Activated T-helper 1 cell treated with anti-CD3 and anti-CD28 coated beads, Interleukin-12 subunit alpha, Interleukin-12 subunit beta, Interleukin-2, Interleukin-4 antibody, amounts not matched to agents 30 ng/mL and 10 ng/mL and 1 ng/mL, durations not matched to agents 14 hours and 24 hours and 36 hours (primary cell): ENCODE measurements at regions not wholly inside any gene's neighbourhood (a gene's known extent, or its start where the extent isn't known, plus 50 kb on each side); places are given as distances from the start of the nearest gene placed in this dataset.

Source experiments
- DNase-seq: peaks from one replicate; pipeline ENCODE4 v3.0.0; 2021; ENCODE audit warnings: low spot score
- H3K27ac Mint-ChIP-seq: one replicate; pipeline ENCODE4 v1.8.0; 2021; ENCODE audit warnings: mild to moderate bottlenecking, mixed read lengths
- H3K27me3 Mint-ChIP-seq: one replicate; pipeline ENCODE4 v1.8.0; 2022; ENCODE audit warnings: mild to moderate bottlenecking, moderate library complexity, mixed read lengths; ENCODE audit not compliant: insufficient read depth
- H3K36me3 Mint-ChIP-seq: one replicate; pipeline ENCODE4 v1.8.0; 2021; ENCODE audit warnings: low read depth, mixed read lengths
- H3K4me1 Mint-ChIP-seq: one replicate; pipeline ENCODE4 v1.8.0; 2021; ENCODE audit warnings: low read depth, mixed read lengths
- H3K4me3 Mint-ChIP-seq: one replicate; pipeline ENCODE4 v1.8.0; 2021; ENCODE audit warnings: mild to moderate bottlenecking, moderate library complexity, mixed read lengths
- H3K9me3 Mint-ChIP-seq: one replicate; pipeline ENCODE4 v1.8.0; 2021; ENCODE audit warnings: mixed read lengths
- intact Hi-C: fragments of 100-400 bp; cut with micrococcal nuclease; formaldehyde crosslinking; loops from one replicate; pipeline ENCODE4 v1.15.1; 2024

DNA sequence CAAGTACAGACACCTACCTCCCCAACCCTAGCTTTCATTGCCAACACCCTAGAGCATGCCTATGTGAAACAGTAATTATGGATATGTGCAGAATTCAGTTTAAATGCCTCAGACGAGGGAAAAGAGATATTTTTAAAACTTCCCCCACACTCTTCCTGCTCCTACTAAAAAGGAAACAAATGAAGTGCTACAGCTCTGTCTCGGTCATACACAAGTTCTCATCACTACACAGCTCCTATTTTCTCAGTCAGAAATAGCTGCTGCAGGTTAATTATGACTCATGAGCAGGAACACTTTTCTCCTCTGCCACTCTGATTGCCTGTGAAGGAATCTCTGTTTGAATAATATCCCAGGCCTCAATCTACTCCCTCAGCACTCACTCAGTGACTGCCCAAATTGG, 703.6 kb upstream of the FLRT2 start:
- H3K4me3 Mint-ChIP-seq = no peak overlapping the region
- H3K36me3 Mint-ChIP-seq = no peaks in the 10 kb centered on the region
- peaks cover 25% of the 10 kb centered on the region for H3K9me3 Mint-ChIP-seq
- intact Hi-C loops = no loop called here
- no peak overlapping the region for H3K27ac Mint-ChIP-seq
- H3K4me1 Mint-ChIP-seq = no peaks in the 10 kb centered on the region
- no peaks in the 10 kb centered on the region for H3K27me3 Mint-ChIP-seq
- DNase-seq = no peak

DNA sequence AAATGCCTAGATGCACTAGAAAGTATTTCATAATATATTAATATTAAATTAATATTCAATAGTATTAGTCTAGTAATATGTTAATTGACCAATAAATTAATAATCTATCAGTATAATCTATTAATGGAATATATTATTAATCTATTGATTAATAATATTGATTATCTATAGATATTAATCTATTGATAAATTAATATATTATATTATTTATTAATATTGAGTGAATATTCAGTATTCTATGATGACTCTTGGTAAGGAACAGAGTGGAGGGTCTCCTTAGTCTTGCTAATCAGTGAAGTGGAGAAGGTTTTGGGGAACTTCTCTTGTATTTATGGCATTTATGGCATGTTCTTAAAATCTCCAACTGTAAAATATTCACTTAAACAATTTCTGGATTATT, 679.3 kb upstream of the FLRT2 start:
- Mint-ChIP-seq H3K27ac (no peak overlapping the region), H3K9me3 (peaks cover 11% of the 10 kb centered on the region), H3K4me1 (no peaks in the 10 kb centered on the region), H3K36me3 (no peaks in the 10 kb centered on the region), H3K4me3 (no peak overlapping the region), H3K27me3 (no peaks in the 10 kb centered on the region)
- no peak for DNase-seq
- intact Hi-C loops = no loop called here

DNA sequence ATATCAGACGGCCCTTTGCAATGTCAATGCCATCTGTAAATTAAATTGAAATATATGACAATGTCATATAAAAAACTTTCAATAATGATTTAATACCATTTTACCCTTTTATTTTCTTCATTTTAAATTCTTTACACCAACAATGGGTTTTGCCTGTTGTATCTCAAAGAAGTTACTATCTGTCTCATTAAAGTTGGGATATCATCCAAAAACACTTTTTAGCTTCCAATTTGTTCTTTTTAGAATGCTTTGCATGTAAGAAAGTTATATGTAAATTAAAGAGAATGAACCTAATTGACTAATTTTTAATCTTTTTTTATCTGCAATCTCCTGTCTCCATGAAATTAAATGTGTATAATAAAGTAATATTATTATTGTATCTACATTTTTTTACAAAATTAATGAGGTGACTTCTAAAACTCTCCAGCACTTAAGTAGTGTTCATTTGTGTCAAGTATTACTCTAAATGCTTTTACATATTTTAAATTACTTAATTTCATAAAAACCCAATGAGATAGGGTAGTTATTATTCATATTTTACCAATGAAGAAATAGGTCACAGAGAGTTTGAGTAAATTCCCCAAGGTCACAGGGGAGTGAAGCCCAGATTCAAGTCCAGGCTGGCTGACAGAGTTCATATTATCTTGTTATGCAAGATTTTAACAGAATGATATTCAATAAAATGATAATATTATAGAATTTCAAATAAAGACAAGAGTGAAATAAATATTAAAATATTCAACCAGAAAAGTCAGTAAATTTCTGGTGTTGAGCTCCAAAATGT, 673.0 kb upstream of the FLRT2 start:
- intact Hi-C loops = no loop called here
- H3K4me3 Mint-ChIP-seq = no peak overlapping the region

DNA sequence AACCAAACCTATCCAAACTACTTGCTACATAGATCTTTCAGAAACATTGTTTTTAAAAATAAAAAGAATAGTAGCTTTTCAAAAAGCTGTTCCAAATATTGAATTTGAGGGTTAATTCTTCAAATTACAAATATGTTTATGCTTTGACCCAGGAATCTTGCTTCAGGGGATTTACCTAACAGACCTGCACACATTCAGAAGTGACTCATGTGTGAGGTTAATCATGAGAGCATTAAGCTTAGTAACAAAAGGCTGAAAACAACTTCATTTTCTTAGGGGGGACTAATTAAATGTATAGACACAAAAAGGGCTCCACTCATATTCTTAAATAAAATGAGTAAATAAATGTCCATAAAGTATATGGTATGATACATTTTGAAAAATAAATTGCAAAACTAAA, 672.4 kb upstream of the FLRT2 start:
- Mint-ChIP-seq H3K27ac (no peak overlapping the region), H3K4me1 (no peaks in the 10 kb centered on the region), H3K36me3 (no peaks in the 10 kb centered on the region), H3K27me3 (no peaks in the 10 kb centered on the region), H3K4me3 (no peak overlapping the region), H3K9me3 (peaks cover 17% of the 10 kb centered on the region)
- DNase-seq = no peak
- intact Hi-C loops = no loop called here

More for the DNA sequence above, 673.0 kb upstream of the FLRT2 start:
- no peak for DNase-seq
- Mint-ChIP-seq H3K27me3 (no peaks in the 10 kb centered on the region), H3K27ac (no peak overlapping the region), H3K9me3 (peaks cover 17% of the 10 kb centered on the region), H3K36me3 (no peaks in the 10 kb centered on the region), H3K4me1 (no peaks in the 10 kb centered on the region)

DNA sequence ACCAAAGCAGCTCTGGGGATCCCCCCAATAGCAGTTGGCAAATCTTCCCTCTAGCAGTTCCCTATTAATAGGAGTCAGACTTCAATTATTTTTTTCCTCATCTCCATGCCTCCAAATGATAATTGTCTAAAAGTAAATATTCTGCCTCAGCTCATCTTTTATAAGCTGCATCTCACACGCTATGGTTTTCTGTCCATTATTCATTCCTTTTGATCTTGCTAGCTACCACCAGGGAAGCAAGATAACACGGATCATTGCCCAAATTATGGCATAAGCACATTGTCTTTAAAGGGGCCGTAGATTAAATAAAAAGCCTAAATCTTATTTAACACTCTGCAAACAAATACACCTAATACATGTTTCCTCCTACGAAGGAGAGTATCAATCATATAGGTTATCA, 670.8 kb upstream of the FLRT2 start:
- peaks cover 13% of the 10 kb centered on the region for H3K9me3 Mint-ChIP-seq
- intact Hi-C loops = no loop called here
- H3K4me1 Mint-ChIP-seq = no peaks in the 10 kb centered on the region
- no peak for DNase-seq
- H3K4me3 Mint-ChIP-seq = no peak overlapping the region
- no peaks in the 10 kb centered on the region for H3K27me3 Mint-ChIP-seq
- H3K27ac Mint-ChIP-seq = no peak overlapping the region
- H3K36me3 Mint-ChIP-seq = no peaks in the 10 kb centered on the region

DNA sequence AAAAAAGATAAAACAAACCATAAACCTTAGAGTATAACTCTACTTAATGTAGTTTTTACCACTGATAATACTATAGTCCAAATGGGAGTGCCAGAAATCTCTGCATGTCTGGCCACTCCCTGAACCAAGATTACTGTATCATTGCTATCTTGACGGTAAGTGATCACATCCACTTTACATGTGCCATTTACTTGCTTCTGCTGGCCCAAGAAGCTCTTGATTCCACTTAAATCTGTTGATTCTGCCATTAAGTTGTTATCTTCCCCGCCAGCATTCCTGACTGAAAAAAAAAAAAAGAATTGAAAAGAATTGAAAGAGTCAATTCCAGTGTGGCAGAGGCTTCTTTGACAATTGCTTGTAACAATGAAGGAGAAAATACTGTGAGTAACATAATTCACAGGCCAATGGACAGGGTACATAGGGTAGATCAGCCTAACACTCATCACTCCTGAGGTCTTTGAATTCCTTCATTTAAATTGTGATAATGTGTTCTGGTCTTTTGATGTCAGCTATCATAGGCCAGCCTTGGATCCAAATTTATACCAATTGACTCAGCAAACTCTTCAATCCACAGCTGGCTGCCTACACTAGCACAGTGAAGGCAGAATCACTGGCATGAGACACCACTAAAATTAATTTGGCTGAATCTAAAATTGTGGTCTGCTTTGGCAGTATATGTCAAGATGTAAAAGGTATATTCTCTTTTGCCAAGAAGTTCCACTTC, 665.2 kb upstream of the FLRT2 start:
- intact Hi-C loops = no loop called here
- Mint-ChIP-seq H3K27ac (no peak overlapping the region), H3K27me3 (no peaks in the 10 kb centered on the region), H3K4me3 (no peak overlapping the region), H3K36me3 (no peaks in the 10 kb centered on the region), H3K9me3 (peaks cover 8% of the 10 kb centered on the region), H3K4me1 (no peaks in the 10 kb centered on the region)
- DNase-seq = no peak

DNA sequence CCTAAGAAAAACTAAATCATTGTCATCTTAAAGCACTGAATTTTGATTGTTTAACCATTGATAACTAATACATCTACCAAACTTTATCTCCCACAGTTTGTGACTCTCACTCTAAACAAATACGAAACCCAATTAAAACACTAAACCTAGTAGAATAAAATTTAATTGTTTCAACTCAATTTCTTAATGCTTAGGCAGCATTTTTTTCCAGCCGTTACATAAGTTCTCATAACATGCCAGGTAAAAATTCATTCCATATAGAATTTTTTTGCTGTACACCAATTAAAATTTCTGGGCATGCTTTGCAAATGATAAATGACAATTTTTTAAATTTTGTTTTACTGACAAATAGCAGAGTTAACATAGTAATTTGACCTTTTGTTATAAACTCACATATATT, 658.2 kb upstream of the FLRT2 start:
- Mint-ChIP-seq H3K36me3 (no peaks in the 10 kb centered on the region), H3K4me3 (no peak overlapping the region), H3K27me3 (no peaks in the 10 kb centered on the region), H3K27ac (no peak overlapping the region), H3K4me1 (no peaks in the 10 kb centered on the region), H3K9me3 (no peaks in the 10 kb centered on the region)
- intact Hi-C loops = no loop called here
- DNase-seq = no peak

GRCh38 chr14:84874436-84874835, 655.5 kb upstream of the FLRT2 start:
- H3K4me1 Mint-ChIP-seq = no peaks in the 10 kb centered on the region
- H3K27ac Mint-ChIP-seq = no peak overlapping the region
- H3K9me3 Mint-ChIP-seq = peaks cover 6% of the 10 kb centered on the region
- H3K4me3 Mint-ChIP-seq = no peak overlapping the region
- H3K36me3 Mint-ChIP-seq = no peaks in the 10 kb centered on the region
- H3K27me3 Mint-ChIP-seq = no peaks in the 10 kb centered on the region
- intact Hi-C loops = no loop called here
- no peak for DNase-seq

DNA sequence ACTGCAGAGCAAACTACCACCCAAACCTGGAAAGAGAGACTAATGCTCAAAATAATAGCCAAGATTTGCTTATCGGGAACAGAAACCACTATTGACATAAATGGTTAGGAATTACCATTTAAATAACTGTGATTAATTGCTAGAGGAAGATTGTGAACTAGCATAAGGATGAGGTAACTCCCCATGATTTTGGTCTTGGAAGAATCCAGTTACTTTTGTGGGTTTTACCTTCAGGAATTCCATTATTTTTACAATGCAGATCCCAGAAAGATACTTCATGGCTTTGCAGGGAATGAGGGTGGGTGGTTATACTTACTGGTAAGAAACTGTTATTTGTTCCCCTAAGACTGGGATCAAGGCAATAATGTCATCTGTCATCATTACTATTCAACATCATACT, 652.9 kb upstream of the FLRT2 start:
- Mint-ChIP-seq H3K4me3 (no peak overlapping the region), H3K27me3 (no peaks in the 10 kb centered on the region), H3K27ac (no peak overlapping the region), H3K36me3 (no peaks in the 10 kb centered on the region), H3K4me1 (no peaks in the 10 kb centered on the region), H3K9me3 (peaks cover 7% of the 10 kb centered on the region)
- intact Hi-C loops = no loop called here
- no peak for DNase-seq

DNA sequence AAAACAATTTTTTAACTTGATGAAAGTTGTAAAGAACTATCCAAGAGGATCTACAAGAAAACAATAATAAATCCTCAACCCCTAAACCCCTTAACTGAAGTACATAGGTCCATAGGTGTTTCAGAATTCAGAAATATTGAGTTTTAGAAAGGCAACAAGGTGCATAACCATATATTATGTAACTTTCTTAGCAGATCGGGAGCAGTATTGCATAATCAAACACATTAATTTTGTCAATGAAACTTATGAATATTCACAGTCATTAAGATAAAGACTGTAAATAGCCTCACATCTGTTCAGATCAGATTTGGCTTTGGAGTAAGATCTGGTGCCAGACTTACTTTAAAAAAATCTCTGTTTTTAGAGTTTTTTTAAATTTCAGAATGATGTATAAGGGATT, 647.1 kb upstream of the FLRT2 start:
- no peak overlapping the region for H3K27ac Mint-ChIP-seq
- H3K36me3 Mint-ChIP-seq = no peaks in the 10 kb centered on the region
- peaks cover 15% of the 10 kb centered on the region for H3K9me3 Mint-ChIP-seq
- DNase-seq = no peak
- no peaks in the 10 kb centered on the region for H3K4me1 Mint-ChIP-seq
- H3K27me3 Mint-ChIP-seq = no peaks in the 10 kb centered on the region
- H3K4me3 Mint-ChIP-seq = no peak overlapping the region
- intact Hi-C loops = no loop called here

DNA sequence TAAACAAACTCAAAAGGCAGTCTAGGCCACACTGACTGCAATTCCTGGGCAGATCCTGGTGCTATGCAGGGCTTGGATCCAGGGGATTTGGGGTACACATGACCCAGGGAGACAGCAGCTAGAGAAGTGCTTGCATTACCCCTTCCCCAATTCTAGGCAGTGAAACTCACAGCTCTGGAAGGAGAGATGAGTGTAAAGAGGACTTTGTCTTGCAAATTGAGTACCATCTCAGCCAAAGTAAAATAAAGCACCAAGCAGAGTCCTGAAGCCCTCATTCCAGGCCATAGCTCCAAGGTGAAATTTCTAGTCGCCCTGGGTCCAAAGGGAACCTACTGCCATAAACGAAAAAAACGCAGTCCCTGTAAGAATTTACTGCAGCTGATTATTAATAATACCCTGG, 644.9 kb upstream of the FLRT2 start:
- no peak for DNase-seq
- Mint-ChIP-seq H3K4me3 (no peak overlapping the region), H3K36me3 (no peaks in the 10 kb centered on the region), H3K27ac (no peak overlapping the region), H3K27me3 (no peaks in the 10 kb centered on the region), H3K9me3 (peaks cover 14% of the 10 kb centered on the region), H3K4me1 (no peaks in the 10 kb centered on the region)
- intact Hi-C loops = no loop called here

GRCh38 chr14:84891404-84891803, 638.5 kb upstream of the FLRT2 start:
- no peaks in the 10 kb centered on the region for H3K36me3 Mint-ChIP-seq
- H3K4me1 Mint-ChIP-seq = no peaks in the 10 kb centered on the region
- no peaks in the 10 kb centered on the region for H3K27me3 Mint-ChIP-seq
- peaks cover 6% of the 10 kb centered on the region for H3K9me3 Mint-ChIP-seq
- intact Hi-C loops = no loop called here
- DNase-seq = no peak
- no peak overlapping the region for H3K4me3 Mint-ChIP-seq
- no peak overlapping the region for H3K27ac Mint-ChIP-seq

DNA sequence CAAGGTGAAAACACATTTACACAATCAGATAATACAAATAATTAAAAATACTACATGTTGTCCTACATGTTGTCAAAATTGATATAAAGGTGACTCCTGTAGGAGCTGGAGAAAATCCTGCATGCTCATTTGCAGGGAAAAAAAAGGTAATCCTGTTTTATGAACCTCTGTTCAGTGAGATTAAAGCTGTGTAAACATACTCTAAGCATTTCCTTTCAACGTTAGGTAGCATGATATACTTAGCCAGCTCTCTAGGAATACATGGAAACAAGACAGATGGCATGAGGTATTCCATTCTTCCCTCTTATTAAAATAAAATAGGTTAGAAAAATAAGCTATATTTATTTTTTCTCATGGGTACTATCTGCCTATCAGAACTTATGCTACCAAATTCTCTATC, 635.7 kb upstream of the FLRT2 start:
- no peak overlapping the region for H3K4me3 Mint-ChIP-seq
- intact Hi-C loops = no loop called here
- H3K36me3 Mint-ChIP-seq = no peaks in the 10 kb centered on the region
- H3K27ac Mint-ChIP-seq = no peak overlapping the region
- peaks cover 15% of the 10 kb centered on the region for H3K9me3 Mint-ChIP-seq
- no peaks in the 10 kb centered on the region for H3K27me3 Mint-ChIP-seq
- no peak for DNase-seq
- no peaks in the 10 kb centered on the region for H3K4me1 Mint-ChIP-seq
